Endothelial cell (in vitro differentiated cells): ENCODE measurements at regions not wholly inside any gene's neighbourhood (a gene's known extent, or its start where the extent isn't known, plus 50 kb on each side); places are given as distances from the start of the nearest gene placed in this dataset.
"Not testable (repeated sequence)": the region's sequence is repeated elsewhere in the genome, so short reads cannot be mapped to it uniquely, and the experiment has no call there.

ENCODE experiments used
- DNase-seq: peaks from one replicate; pipeline ENCODE4 v3.0.0; 2021; ENCODE audit warnings: low spot score
- H3K27ac Mint-ChIP-seq: one replicate; pipeline ENCODE4 v1.8.0; 2021; ENCODE audit warnings: mixed read lengths, inconsistent platforms; ENCODE audit not compliant: unreplicated experiment
- H3K27me3 Mint-ChIP-seq: one replicate; pipeline ENCODE4 v1.8.0; 2021; ENCODE audit warnings: mild to moderate bottlenecking, moderate library complexity, mixed read lengths, inconsistent platforms; ENCODE audit not compliant: unreplicated experiment
- H3K36me3 Mint-ChIP-seq: one replicate; pipeline ENCODE4 v1.8.0; 2021; ENCODE audit warnings: mild to moderate bottlenecking, low read depth, mixed read lengths, inconsistent platforms; ENCODE audit not compliant: unreplicated experiment
- H3K4me1 Mint-ChIP-seq: one replicate; pipeline ENCODE4 v1.8.0; 2021; ENCODE audit warnings: mild to moderate bottlenecking, mixed read lengths, inconsistent platforms; ENCODE audit not compliant: unreplicated experiment
- H3K4me3 Mint-ChIP-seq: one replicate; pipeline ENCODE4 v1.8.0; 2021; ENCODE audit warnings: mild to moderate bottlenecking, mixed read lengths, inconsistent platforms; ENCODE audit not compliant: unreplicated experiment
- H3K9me3 Mint-ChIP-seq: one replicate; pipeline ENCODE4 v1.8.0; 2021; ENCODE audit warnings: mixed read lengths, inconsistent platforms; ENCODE audit not compliant: unreplicated experiment
- CTCF ChIP-seq: fragments of 200-600 bp; sonication (generic); IDR thresholded peaks from one replicate; pipeline ENCODE4 v1.5.0; 2021; ENCODE audit warnings: antibody characterized with exemption; ENCODE audit not compliant: unreplicated experiment

GRCh38 chr3:35900079-35900478 lies 260.8 kb downstream of the ARPP21 start:
- DNase-seq = no peak
- Mint-ChIP-seq H3K27ac (no peak overlapping the region), H3K4me3 (no peak overlapping the region), H3K9me3 (no peaks in the 10 kb centered on the region), H3K36me3 (no peaks in the 10 kb centered on the region), H3K4me1 (no peaks in the 10 kb centered on the region), H3K27me3 (no peaks in the 10 kb centered on the region)
- no peak for TF ChIP-seq CTCF

DNA sequence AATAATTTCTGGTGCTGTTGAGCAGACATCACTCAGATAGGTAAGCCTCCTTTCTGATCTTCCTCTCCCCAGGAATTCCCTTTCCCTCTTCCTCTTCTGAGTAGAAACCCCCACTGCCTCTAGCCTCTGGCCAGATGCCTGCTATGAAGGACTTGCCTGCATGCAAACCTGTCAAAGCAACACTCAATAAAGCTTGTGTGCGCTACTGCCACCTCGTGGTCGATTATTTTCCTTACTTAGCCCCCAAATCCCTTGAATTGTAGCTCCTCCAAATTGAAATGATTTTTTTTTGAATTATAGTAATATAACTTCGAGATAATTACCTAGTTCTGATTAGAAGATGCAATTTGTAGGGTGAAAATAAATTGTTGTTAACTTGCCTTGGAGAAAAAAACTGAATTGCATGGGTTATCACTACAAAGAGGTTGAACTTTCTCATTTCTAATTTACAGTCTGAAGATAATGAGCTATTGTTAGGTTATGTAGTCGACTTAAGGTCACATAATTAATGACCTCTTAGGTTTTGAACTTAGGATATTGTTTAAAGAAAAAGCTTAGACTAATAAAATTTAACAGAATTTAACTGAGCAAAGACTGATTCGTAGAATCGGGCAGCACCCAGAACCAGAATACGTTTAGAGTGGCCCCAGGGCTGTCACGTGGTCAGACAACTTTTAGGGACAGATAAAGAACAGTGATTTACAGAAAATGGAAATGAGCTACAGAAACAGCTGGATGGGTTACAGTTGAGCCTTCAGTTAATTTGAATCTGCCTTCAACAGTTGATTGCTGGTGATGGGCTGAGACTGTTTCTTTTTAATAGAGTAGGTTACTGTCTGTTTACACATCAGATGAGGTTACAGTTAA lies 269.3 kb downstream of the ARPP21 start:
- H3K9me3 Mint-ChIP-seq = no peaks in the 10 kb centered on the region
- H3K4me3 Mint-ChIP-seq = no peak overlapping the region
- TF ChIP-seq CTCF = peak; percentile 83
- peaks cover 2% of the 10 kb centered on the region for H3K27me3 Mint-ChIP-seq
- H3K36me3 Mint-ChIP-seq = no peaks in the 10 kb centered on the region
- no peaks in the 10 kb centered on the region for H3K4me1 Mint-ChIP-seq
- H3K27ac Mint-ChIP-seq = no peak overlapping the region
- DNase-seq = peak; percentile 74

- no peak for TF ChIP-seq CTCF
- Mint-ChIP-seq H3K4me3 (no peak overlapping the region), H3K4me1 (no peaks in the 10 kb centered on the region), H3K36me3 (no peaks in the 10 kb centered on the region), H3K27me3 (no peaks in the 10 kb centered on the region), H3K27ac (no peak overlapping the region), H3K9me3 (no peaks in the 10 kb centered on the region)
- DNase-seq = no peak
Observed at GRCh38 chr3:35919160-35919559, 279.8 kb downstream of the ARPP21 start.

DNA sequence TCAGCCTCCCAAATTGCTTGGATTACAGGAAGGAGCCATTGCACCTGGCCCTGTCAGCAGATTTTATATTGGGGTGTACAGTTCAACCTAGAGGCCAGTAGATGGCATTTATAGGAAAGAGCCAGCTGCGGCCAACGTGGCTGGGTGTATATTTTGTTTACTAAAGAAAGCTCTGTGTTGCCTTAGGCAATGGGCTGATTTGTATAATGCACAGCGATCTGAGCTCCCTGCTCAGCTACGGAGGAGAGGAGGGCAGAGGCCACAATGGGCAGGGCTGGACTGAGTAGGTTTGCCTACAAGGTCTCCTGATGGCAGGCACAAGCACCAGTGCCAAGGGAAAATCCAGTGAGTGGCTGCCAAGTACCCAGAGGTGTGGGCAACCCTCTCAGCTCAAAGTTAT lies 282.4 kb downstream of the ARPP21 start:
- H3K27ac Mint-ChIP-seq = no peak overlapping the region
- no peak for DNase-seq

DNA sequence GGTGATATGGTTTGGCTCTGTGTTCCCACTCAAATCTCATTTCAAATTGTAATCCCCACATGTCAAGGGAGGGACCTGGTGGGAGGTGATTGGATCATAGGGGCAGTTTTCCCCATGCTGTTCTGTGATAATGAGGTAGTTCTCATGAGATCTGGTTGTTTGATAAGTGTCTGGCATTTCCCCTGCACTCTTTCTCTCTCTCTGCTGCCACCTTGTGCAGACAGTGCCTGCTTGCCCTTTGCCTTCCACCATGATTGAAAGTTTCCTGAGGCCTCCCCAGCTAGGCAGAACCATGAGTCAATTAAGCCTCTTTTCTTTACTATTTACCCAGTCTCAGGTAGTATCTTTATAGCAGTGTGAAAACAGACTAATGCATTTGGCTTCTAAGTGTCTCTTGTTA lies 284.7 kb downstream of the ARPP21 start:
- not testable (repeated sequence) for H3K9me3 Mint-ChIP-seq, H3K4me1 Mint-ChIP-seq, H3K4me3 Mint-ChIP-seq, H3K36me3 Mint-ChIP-seq, H3K27ac Mint-ChIP-seq, H3K27me3 Mint-ChIP-seq
- DNase-seq = peak; percentile 49

More for the DNA sequence above, 282.4 kb downstream of the ARPP21 start:
- Mint-ChIP-seq H3K4me1 (no peaks in the 10 kb centered on the region), H3K9me3 (no peaks in the 10 kb centered on the region), H3K4me3 (no peak overlapping the region), H3K27me3 (no peaks in the 10 kb centered on the region), H3K36me3 (no peaks in the 10 kb centered on the region)
- TF ChIP-seq CTCF = no peak
